GDM1 (cell line): ENCODE measurements at regions not wholly inside any gene's neighbourhood (a gene's known extent, or its start where the extent isn't known, plus 50 kb on each side); places are given as distances from the start of the nearest gene placed in this dataset.

Experiments used
- DNase-seq: peaks from one replicate; lab custom pipeline; 2025; lab: John Stamatoyannopoulos, UW

DNA sequence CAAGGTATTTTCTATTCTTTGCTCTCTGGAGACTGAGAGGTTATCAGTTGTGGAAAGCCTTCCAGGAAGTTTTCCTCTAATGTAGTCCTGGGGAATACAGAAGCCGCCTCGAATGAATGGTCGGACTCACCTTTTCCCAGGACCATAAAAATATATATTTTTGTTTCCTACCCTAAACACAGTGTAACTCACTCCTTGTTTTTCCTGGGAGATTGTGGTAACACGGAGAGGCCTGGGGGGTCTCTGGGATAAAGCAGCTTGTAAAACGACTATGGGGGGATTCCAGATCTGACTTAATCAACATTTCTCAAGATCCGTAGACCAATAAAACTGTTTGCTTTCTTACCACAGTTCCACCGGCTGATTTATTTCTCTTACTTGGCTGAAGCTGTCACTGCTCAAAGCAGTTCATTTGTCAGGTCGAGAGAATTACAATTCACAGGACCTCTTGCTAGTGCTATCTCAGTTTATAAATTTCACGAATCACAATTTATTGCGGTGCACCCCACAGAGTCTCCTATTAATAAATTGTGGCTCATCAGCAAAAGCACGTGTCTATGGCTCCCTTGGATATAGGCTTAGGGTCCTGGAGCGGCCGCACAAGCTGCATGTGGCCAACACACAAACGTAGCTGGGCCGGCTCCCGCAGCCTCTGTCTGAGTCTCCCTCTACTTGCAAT is 176.3 kb upstream of the BMPER start:
- no peak for DNase-seq

DNA sequence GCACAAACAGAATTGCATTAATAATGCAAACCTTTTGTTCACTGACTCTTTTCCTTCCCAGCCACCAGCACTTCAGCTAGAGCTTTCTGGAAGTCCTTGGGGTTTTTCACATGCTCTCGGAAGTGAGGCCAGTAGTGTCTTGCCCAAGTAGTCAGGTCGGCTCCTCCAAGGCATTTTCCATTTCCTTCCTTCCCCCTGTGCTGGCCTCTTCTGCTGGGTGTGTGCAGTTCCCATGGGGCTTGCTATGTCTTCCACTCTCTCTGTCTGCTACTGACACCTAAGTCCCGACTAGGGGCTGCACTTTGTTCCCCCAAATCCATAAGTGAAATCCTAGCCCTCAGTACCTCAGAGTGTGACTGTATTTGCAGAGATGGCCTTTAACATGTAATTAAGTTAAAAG is 175.6 kb upstream of the BMPER start:
- no peak for DNase-seq

DNA sequence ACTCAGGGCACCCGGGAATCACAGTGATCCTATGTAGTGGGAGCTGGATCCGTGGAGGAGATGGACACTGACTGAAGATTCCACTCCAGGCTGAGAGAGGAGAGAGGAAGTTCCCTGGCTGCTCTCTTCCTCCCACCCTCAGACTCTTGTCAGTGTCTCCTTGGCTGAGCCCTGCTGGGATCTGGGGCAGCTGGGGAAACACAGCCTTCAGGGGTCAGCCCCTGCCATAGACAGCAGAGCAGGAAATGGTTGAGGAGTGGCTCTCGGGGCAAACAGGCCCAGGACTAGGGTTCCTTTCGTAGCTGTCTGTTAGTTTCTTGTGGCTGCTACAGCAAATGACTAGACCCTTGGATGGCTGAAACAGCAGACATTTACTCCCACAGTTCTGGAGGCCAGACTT is 174.4 kb upstream of the BMPER start:
- no peak for DNase-seq

DNA sequence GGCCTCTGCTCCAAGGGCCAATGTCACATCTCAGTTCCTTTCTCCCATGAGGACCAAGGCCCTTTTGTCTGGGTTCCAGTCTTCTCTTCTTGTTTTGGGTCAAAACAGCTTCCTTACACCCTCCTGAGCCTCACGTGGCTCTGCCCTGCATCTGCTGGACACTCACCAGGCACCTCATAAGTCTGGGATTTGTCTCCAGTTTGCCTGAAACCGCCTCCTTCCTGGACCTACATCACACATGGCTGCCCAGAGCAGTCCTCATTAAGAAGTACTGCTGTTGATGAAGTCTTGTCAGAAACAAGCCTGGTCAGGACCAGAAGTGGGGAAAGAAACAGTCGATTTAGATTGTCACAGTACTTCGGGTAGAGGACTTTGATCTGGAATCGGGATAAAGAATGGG is 173.4 kb upstream of the BMPER start:
- DNase-seq, result no peak

DNA sequence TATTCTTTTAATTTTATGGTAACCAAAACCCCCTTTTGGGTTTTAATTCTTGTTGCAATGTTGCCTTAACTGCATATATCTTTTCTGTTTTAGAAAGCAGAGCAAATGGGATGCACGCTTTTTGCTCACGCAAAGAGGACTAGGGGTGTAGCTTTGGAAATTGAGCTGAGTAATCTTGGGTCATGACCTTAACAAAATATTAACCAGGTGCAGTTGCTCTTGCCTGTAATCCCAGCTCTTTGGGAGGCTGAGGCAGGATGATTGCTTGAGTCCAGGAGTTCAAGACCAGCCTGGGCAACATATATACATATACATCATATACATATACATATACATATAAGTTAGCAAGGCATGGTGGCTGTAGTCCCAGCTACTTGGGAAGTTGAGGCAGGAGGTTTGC is 172.9 kb upstream of the BMPER start:
- DNase-seq, result no peak

DNA sequence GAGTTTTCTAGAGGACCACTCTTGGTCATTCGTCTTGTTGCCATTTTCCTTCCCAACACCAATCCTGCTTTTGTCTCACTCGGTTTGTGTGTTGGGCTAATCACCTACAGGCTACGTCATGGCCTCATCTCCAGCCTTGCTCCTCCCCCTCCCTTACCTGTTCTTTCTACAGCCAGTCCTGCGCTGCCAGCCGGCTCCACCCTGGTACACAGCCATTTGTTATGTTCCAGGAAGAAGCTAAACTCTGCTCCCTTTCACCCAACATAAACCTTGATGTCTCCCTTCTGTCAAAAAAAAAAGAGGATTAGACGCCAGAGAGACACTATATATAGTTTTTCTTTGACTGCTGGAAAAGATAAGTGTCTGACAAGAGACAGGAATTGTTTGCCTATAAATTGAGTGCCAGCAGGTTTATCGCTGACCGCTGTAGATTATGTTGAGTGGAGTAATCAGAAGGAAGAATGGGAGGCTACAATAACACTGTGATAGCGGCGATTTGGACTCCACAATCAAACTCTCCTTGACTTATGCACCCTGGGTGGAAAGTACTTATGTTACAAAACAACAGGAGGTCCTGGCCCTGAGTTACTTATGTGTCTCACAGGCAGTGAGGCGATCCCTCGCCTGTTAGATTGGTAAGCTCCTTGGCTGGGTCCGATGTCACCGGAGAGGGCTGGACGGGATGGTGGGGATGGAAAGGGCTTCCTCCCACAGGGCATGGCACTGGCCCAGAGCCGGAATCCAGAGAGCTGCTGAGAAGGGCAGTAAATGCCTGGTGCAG is 171.3 kb upstream of the BMPER start:
- no peak for DNase-seq

DNA sequence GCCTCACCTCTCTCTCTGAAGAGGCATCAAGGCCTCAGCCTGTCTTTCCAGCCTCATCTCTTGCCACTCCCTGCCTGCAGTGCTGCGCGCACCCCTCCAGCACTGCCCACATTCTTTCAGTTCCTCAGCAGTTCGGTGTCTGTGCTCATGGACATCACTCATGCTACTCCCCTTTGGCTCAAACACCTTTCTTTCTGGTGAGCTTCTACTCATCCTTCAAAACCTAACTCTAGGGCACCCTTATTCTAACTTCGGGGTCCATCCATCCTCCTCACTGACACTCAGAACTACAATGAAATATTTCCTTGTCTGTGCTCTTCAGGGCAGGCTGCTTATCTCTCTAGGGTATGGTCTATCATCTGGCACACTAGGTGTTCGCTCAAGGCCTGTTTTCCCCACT is 169.9 kb upstream of the BMPER start:
- DNase-seq, result no peak

DNA sequence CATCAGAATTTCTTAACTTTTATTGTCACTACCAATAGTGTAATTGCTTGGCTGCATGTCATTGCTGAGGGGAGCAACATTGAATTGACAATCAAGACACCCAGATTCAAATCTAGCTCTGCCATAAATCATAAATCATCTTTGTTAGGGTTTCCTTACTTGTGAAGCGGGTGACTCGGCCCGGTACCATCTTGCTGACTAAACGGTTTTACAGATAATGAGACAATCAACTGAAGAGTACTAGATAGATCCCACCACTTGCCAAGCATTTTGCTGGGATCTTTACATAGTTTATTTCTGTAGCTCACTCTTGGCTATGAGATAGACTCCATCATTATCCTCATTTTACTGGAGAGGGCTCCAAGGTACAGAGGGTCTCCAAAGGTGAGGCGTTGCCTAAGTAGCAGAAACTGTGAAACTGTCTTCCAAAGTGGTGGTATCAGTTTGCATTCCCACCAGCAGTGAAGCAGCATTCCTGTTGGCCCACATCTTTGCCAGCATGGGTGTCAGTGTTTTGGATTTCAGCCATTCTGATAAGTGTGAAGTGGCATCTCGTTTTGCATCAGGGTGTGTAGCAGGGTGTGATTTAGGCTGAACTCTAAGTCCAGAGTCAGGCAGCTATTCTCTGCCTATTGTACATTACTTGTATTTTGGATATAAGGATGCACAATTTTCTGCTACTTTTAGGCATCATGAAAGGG is 168.7 kb upstream of the BMPER start:
- DNase-seq, result no peak

DNA sequence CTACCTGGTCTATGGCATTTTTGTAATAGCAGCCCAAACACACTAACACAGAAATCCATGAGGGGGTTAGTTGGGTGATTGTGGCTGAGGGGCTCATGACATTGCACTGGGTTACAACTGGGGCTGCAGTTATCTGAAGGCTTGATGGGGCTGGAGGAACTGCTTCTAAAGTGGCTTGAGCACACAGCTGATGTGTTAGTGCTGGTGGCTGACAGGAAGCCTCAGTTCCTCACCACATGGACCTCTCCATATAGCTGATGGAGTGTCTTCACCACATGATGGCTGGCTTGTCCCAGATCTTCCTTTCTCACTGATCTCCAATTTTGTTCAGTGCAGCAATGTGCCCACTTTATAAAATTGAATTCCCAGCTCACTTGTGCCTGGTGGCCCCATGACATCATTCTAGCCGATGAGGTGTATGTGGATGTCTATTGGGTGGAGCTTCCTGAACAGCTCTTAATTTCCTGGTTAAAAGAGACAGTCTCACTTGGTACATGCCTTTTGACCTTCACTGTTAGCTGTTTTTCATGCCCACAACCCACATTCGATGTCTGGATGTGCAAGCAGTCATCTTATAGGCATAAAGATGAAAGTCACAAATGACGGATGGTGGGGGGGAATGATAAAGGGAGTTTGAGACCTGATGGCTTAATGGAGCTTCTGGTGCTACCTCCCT is 166.9 kb upstream of the BMPER start:
- no peak for DNase-seq

DNA sequence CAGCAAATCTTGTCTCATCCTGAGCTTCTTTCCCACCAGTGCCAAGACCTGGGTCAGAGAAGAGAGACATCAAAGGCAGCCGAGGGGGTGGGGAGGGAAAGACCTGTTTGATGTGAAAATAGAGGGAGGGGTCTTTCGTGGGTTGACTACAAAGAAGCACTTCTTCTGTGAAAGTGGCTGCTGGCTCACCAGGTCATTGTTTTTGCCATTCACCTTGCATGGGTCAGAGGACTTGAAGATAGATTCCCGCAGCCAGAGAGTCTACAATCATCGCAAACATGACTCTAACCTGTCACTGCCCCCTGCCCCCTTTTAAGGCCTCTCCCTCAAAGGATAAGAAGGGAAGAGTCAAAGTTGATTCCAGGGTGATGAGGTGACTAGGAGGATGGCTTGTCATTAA is 166.1 kb upstream of the BMPER start:
- DNase-seq, result no peak

DNA sequence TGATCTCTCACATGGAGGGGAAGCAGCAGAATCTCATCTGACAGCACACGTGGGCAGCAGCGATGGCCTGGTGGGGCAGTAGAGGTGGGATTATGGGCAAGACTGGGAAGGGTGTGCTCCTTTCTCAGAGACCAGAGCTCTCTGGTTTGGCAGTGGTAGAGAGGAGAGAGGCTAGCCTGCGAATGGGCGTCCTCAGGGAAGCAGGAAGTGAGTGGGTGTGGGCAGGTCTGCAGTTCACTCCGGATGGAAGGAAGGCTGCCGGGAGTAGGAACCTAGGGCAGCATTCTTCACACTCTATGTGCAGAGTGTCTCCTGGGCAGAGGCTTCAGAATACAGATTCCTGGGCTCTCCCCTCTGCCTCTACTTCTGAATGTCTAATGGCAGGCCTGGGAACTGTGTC is 162.8 kb upstream of the BMPER start:
- DNase-seq, result no peak

DNA sequence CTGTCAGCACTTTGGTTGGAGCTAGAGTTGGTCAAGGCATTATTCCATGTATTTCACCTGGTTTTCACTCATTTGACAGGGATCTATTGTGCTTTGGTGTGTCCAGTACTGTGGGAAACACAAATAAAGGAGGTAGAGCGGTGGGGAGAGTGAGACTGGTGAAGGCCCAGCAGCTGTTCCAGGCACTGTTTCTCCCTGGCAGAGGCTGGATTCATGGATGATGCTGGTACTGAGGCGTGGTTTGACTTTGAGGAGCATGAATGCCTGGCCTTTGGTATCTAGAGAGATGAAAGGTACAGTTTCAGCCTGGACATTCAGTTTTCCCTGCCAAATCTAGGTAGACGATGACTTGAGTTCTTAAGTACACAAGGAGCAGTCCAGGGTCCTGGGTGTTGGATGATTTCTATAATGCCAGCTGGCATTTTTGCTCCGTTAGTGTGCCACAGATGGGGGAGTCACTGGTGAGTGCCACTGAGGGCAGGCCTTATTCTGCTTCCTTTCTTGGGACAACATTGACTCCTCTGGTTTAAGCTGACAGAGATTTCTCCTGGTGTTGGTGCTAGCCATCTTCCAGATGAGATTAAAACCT is 162.2 kb upstream of the BMPER start:
- no peak for DNase-seq

DNA sequence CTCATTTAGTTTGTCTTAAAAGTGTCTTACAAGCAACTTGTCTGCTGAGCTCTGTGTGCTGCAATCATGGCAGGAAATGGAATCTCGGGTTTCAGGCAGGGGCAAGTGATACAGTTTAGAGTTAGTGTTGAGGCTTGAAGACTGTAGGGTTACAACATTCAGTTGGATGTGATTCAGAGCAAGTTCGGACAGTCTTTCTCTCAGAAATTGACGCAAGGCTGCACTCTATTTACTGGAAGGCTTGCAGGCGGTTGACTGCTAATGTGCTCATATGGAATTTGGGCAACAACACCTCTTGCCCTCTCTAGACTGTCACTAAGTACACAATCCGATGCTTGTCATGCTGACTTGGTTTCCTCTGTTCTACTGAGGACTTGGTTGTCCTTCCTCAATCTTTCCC is 161.7 kb upstream of the BMPER start:
- DNase-seq, result no peak

DNA sequence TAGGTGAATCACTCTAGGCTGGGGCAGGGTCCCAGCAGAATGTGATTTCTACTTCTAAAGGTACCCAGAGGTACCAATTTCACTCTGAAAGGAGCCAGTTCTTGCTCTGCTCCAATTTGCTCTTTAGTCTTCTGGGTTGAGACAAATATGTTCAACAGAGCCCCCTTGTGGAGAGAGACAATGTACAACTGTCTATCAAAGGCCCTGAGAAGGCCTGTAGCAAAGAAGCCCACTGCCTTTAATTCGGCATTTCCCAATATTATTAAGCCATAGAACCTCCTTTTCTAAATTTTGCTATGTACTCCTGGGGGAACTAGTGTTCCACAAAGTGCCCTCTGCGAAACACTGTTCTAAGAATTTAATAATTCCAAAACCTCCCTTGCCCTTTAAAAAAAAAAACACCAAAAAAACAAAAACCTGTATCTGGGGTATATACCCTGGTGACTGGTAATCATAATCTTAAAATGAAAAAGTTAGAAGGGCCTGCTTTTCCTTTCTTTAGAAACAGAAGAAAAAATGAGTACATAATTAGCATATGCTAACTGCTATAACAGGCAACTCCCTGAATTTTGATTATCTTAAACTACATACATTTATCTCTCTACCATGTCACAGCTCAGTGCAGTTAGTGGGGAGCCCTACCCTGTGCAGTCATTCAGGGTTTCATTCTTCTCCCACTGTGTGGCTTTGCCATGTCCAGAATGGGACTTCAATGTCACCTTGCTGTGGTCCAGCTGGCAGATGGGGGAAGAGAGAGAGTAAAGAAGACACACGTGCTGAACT is 160.9 kb upstream of the BMPER start:
- peak; percentile 21 for DNase-seq

DNA sequence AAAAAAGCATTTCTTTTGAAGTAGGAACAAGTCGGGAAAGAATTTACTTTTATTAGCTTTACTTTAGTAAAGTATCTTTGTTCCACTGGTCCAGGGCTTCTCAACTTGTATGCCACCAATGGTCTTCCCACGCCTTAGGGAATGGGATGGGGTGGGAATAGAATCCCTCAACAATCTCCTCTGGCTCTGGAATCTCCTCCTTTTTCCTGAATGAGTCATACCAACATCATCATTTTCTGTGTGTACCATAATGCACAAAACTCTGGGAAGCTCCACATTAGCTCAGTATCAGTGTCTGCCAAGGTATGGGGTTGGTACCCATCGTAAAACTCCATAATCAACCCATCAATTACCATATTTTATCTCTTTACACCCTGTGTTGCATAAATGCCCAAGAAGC is 159.4 kb upstream of the BMPER start:
- no peak for DNase-seq

DNA sequence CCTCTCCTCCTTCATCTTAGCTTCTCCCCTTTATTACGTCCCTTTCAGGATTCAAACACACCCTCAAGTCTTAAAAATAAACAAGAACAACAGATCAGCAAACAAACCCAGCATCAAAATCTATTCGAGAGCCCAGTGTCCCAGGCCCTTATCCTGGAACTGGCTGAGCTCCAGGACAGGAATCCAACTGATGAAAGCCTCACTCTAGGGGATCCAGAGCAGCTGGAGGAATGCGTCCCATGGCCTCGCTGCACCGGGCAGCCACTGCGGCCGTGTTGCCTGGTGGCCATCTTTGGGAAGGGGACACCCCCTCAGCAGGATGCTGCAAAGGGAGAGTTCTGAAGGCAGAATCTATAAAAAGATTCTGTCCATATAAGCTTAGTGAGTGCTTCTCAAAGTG is 156.5 kb upstream of the BMPER start:
- DNase-seq, result no peak

DNA sequence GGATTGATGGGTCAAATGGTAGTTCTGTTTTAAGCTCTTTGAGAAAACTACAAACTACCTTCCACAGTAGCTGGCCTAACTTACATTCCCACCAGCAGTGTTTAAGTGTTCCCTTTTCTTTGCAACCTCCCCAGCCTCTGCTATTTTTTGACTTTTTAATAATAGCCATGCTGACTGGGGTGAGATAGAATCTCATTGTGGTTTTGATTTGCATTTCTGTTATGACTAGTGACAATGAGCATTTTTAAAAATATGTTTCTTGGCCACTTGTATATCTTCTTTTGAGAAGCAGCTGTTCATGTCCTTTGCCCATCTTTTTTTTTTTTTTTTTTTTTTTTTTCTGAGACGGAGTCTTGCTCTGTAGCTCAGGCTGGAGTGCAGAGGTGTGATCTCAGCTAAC is 155.2 kb upstream of the BMPER start:
- no peak for DNase-seq

DNA sequence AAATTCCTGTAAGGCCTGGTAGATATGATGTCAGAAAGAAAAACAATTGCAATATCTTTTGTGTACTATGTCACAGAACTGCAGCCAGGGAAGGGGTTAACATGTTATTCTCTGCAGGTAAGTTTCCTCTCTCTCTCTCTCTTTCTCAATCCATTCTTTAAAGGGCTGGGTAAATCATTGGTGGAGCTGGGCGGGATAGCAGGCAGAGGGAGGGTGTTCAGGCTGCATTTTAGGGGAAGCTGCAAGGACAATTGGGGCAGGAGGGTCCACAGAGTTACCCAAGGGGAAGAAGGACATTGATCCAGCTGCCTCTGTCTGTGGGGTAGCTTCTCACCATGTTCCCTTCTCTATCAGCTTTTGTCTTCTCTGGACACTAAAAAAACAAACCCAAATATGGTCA is 153.9 kb upstream of the BMPER start:
- DNase-seq, result no peak

DNA sequence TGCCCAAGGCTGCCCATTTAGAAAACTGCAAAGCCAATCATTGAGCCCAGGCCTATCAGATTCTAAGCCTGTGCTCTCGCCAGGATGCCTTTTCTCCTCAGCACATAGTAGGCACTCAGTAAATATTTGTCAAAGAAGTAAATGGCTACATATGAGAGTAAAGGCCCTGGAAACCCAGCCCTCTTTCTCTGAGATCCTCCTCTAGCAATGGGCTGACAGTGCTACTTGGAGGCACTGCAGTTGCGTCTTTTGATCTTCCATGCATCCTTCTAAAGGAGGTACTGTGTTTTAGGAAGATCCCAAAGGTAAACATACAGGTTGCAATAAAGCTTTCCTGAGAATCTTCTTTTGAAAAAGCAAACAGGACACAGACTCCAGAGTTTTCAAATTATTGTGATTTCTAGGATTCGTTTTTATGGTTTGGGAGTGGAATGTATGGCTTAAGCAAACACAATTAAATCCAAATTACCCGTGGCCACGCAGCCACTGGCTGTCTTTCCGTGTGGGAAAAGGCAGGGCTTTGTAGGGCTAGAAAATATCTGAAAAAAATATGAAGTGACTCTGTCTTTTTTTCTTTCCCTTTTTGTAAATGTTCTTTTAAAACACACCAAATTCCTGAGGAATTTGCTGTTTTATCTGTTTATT is 151.3 kb upstream of the BMPER start:
- no peak for DNase-seq

DNA sequence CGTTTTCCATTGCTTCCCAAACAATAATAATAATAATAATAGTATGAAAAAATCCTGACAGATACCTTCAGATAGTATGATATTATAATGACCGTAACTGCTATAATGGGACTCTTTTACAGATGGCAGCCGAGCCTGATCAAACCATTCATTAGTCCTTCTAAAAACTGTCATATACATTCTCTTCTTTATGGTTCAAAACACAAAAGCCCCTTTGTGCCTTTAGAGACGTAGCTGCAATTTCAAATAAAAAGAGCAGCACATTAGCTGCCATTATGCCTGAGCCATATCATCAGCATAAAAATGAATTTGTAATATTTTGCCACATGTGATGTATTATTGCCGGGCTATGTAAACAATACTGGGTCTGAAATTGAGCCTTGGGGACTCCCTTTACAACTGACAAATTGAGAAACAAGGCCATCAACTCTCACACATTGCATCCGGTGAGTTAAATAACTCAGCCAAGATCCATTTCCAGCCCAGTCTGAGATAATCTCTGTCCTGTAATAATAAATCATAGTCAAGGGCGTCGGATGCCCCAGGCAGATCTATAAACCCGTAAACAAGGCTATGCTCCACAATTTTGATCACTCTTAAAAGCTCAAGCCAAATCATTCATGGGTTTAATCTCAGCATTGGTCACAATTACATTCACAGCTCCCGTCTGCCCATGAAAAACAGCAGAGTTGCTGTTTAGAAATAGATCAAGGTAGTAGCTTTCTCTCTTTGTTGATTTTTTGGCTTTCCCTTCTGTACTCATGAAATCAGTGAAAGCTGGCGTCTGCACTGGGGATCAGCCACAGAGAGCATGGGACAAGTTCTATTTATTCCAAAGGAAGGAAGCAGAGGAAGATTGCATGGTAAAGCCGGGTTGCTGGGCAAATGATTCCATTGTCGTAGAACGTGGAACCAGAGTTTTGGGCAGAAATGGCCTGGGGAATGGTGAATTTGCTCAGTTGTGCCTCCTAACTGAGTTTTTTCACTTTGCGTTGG is 150.1 kb upstream of the BMPER start:
- no peak for DNase-seq
